GM12865 (cell line): ENCODE measurements at regions not wholly inside any gene's neighbourhood (a gene's known extent, or its start where the extent isn't known, plus 50 kb on each side); places are given as distances from the start of the nearest gene placed in this dataset.

ENCODE experiments used
- DNase-seq: peaks from one replicate; pipeline ENCODE4 v3.0.0; 2010; ENCODE audit warnings: low read depth
- H3K4me3 ChIP-seq: 2 replicates; pipeline ENCODE4 v1.5.1; 2011; ENCODE audit warnings: mild to moderate bottlenecking, low read depth, low read length, control low read depth
- TF ChIP-seq, protein P1 (sequence below): IDR thresholded peaks from 2 replicates; pipeline ENCODE4 v1.5.1; 2011; ENCODE audit warnings: low read length, control low read depth, low read depth, inconsistent platforms; ENCODE audit not compliant: insufficient read depth; ENCODE audit errors: missing control alignments

- no peak overlapping the region for H3K4me3 ChIP-seq
- TF ChIP-seq, protein P1, sequence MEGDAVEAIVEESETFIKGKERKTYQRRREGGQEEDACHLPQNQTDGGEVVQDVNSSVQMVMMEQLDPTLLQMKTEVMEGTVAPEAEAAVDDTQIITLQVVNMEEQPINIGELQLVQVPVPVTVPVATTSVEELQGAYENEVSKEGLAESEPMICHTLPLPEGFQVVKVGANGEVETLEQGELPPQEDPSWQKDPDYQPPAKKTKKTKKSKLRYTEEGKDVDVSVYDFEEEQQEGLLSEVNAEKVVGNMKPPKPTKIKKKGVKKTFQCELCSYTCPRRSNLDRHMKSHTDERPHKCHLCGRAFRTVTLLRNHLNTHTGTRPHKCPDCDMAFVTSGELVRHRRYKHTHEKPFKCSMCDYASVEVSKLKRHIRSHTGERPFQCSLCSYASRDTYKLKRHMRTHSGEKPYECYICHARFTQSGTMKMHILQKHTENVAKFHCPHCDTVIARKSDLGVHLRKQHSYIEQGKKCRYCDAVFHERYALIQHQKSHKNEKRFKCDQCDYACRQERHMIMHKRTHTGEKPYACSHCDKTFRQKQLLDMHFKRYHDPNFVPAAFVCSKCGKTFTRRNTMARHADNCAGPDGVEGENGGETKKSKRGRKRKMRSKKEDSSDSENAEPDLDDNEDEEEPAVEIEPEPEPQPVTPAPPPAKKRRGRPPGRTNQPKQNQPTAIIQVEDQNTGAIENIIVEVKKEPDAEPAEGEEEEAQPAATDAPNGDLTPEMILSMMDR, result no peak
- no peak for DNase-seq
These were observed 130.8 kb downstream of the SAMD5 start for GRCh38 chr6:147639279-147639678.

DNA sequence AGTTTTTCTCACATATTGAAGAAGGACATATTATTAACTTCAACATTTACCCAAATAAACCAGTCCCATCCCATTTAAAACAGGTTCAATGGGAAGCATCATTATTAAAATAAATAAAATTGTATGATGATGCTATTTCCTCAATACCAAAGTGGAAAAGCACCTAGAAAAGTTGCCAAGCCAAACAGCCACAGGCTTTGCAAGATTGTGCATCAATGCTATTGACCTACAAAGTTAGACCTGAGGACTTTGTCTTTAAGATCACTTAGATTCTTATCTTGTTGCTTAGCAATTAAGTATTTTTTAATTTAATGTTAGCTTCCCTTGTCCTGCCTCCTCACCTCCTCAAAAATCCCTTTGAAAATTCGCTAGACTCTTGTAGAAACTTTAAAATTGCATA lies 132.1 kb downstream of the SAMD5 start:
- TF ChIP-seq, protein P1, result no peak

DNA sequence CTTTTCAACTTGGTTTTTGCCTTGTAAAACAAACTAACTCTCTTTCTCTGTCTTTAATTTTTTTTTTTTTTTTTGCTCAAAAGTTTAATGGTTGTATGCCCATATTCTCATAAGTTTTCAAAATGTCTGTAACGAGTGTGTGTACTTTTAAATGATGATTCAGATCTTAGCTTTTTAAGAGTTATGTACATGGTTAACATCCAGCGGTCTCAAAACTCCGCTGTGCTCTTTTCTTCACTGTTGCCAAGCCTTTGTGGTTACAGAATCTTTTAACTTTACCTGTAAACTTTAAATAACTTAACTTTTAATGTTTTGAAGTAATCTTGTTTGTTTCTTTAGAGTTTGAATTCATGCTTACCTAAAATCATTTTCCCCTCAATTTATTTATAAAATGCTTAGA lies 133.0 kb downstream of the SAMD5 start:
- no peak overlapping the region for H3K4me3 ChIP-seq
- no peak for DNase-seq
- TF ChIP-seq, protein P1, result no peak

More for the DNA sequence above, 132.1 kb downstream of the SAMD5 start:
- no peak overlapping the region for H3K4me3 ChIP-seq
- no peak for DNase-seq

DNA sequence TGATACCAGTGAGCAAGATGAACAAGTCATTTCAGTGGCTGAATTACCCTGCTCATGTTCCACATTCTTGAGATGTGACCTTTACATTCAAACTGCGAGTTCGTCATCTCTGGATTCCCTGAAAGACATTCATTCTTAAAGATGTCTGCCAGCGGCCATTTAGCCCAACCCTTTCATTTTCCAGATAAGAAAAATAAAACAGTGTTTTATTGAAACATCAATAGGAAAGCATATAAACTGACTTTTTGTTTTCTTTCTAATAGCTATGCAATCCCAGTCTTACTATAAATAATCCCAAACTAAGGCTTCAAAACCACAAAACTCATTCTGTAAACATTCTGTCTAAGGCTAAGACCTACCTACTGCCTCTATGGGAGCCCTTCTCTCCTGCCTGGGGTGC lies 134.0 kb downstream of the SAMD5 start:
- TF ChIP-seq, protein P1, result no peak
- H3K4me3 ChIP-seq, result no peak overlapping the region
- DNase-seq, result no peak

DNA sequence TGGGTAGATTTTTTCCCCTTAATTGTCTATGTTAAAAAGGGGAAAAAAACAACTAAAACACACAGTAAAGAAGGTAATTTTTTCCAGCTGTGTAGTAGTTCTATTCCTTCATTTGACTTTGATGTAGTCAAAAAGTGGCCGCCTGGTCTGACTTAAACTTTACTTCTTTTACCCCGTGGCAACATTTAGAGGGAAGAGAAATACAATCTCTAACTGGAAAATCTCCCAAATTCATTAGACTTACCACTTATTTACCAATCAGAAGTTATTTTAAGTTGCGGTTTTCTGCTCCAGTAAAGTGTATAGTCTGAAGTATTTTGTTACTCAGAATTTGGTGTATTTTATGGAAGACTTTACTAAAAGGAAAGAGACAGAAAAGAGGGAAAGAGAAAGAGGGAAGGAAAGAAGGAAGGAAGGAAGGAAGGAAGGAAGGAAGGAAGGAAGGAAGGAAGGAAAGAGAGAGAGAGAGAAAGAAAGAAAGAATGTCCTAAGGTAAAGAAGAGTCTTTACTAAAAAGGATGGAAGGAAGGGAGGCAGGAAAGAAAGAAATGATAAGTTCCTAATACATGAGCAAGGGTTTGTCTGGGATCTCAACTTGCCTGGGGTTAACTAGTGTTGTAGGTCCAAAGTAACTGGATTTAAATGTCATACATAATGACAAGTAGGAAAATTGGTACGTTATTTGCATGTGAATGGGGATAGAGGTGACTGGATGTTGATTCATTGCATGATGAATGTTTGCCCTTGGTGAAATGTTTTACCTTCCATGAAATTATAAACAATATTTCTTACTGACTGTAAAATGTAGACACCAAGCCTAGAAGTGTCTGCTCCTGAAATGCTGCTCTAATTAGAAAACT lies 135.1 kb downstream of the SAMD5 start:
- TF ChIP-seq, protein P1, result no peak
- H3K4me3 ChIP-seq, result no peak overlapping the region
- DNase-seq, result no peak

- no peak overlapping the region for H3K4me3 ChIP-seq
- DNase-seq, result no peak
- TF ChIP-seq, protein P1, result no peak
These were observed 140.4 kb downstream of the SAMD5 start for GRCh38 chr6:147648916-147649315.
